ENCODE measurements at regions not wholly inside any gene's neighbourhood (a gene's known extent, or its start where the extent isn't known, plus 50 kb on each side); places are given as distances from the start of the nearest gene placed in this dataset.

DNA sequence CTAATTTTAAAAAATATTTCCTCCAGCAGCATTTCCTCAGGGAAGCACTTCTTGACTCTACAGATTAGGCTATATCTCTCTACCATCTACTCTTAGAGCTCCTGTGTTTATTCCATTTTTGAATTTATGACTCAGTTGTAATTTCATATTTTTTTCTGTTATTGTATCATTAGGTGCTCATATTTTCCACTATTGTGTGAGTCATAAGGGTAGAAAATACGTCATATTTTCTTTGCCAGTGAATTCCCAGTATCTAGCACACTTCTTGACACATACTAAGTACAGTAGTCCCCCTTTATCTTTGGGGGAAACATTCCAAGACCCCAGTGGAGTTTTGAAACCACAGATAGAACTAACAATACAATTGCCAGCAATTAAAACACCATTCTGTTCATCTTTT lies 431.2 kb downstream of the GASK1B start:
- Histone ChIP-seq H3K4me3 (replicated peaks; ENCODE audit: insufficient read depth, low read length) (no peak overlapping the region), H3K27ac (replicated peaks) (no peak overlapping the region), H3K27me3 (ENCODE audit: insufficient read depth, poor library complexity, severe bottlenecking) (no peaks in the 10 kb centered on the region)
- no peak for DNase-seq (ENCODE audit: low read depth in 1 of 2, low spot score in 1 of 2)
- TF ChIP-seq SPI1 (IDR thresholded peaks at IDR 0.05; ENCODE audit: borderline replicate concordance, low read depth) (no peak), GABPA (IDR thresholded peaks at IDR 0.05; ENCODE audit: low read depth) (no peak), POLR2AphosphoS5 (IDR thresholded peaks at IDR 0.05; ENCODE audit: low read depth) (no peak)
- TF ChIP-seq, protein P1, sequence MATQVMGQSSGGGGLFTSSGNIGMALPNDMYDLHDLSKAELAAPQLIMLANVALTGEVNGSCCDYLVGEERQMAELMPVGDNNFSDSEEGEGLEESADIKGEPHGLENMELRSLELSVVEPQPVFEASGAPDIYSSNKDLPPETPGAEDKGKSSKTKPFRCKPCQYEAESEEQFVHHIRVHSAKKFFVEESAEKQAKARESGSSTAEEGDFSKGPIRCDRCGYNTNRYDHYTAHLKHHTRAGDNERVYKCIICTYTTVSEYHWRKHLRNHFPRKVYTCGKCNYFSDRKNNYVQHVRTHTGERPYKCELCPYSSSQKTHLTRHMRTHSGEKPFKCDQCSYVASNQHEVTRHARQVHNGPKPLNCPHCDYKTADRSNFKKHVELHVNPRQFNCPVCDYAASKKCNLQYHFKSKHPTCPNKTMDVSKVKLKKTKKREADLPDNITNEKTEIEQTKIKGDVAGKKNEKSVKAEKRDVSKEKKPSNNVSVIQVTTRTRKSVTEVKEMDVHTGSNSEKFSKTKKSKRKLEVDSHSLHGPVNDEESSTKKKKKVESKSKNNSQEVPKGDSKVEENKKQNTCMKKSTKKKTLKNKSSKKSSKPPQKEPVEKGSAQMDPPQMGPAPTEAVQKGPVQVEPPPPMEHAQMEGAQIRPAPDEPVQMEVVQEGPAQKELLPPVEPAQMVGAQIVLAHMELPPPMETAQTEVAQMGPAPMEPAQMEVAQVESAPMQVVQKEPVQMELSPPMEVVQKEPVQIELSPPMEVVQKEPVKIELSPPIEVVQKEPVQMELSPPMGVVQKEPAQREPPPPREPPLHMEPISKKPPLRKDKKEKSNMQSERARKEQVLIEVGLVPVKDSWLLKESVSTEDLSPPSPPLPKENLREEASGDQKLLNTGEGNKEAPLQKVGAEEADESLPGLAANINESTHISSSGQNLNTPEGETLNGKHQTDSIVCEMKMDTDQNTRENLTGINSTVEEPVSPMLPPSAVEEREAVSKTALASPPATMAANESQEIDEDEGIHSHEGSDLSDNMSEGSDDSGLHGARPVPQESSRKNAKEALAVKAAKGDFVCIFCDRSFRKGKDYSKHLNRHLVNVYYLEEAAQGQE (IDR thresholded peaks at IDR 0.05; ENCODE audit: insufficient replicate concordance, low read depth), result no peak
- TF ChIP-seq, protein P2, sequence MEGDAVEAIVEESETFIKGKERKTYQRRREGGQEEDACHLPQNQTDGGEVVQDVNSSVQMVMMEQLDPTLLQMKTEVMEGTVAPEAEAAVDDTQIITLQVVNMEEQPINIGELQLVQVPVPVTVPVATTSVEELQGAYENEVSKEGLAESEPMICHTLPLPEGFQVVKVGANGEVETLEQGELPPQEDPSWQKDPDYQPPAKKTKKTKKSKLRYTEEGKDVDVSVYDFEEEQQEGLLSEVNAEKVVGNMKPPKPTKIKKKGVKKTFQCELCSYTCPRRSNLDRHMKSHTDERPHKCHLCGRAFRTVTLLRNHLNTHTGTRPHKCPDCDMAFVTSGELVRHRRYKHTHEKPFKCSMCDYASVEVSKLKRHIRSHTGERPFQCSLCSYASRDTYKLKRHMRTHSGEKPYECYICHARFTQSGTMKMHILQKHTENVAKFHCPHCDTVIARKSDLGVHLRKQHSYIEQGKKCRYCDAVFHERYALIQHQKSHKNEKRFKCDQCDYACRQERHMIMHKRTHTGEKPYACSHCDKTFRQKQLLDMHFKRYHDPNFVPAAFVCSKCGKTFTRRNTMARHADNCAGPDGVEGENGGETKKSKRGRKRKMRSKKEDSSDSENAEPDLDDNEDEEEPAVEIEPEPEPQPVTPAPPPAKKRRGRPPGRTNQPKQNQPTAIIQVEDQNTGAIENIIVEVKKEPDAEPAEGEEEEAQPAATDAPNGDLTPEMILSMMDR (IDR thresholded peaks at IDR 0.05; ENCODE audit: insufficient read depth, low read length), result no peak

DNA sequence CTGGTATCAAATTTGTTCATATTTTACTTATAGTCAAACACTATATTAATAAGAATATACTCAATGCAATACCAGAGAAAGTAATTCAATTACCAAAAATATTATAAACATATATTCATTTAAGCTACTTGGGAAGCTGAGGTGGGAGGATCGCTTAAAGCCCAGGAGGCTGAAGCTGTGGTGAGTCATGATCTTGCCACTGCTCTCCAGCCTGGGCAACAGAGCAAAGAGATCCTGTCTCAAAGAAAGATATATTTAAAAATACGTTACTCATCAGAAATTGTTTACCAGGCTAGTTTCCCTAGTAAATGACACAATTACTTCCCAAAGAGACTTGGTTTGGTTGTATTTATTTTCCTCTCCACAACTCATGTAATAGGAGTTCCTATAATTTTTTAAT lies 433.6 kb downstream of the GASK1B start:
- H3K27ac ChIP-seq (replicated peaks), result no peak overlapping the region
- H3K4me3 ChIP-seq (replicated peaks; ENCODE audit: insufficient read depth, low read length), result no peak overlapping the region
- no peaks in the 10 kb centered on the region for H3K27me3 ChIP-seq (ENCODE audit: insufficient read depth, poor library complexity, severe bottlenecking)
- DNase-seq (ENCODE audit: low read depth in 1 of 2, low spot score in 1 of 2), result no peak
- TF ChIP-seq SPI1 (IDR thresholded peaks at IDR 0.05; ENCODE audit: borderline replicate concordance, low read depth) (no peak), GABPA (IDR thresholded peaks at IDR 0.05; ENCODE audit: low read depth) (no peak), POLR2AphosphoS5 (IDR thresholded peaks at IDR 0.05; ENCODE audit: low read depth) (no peak)

DNA sequence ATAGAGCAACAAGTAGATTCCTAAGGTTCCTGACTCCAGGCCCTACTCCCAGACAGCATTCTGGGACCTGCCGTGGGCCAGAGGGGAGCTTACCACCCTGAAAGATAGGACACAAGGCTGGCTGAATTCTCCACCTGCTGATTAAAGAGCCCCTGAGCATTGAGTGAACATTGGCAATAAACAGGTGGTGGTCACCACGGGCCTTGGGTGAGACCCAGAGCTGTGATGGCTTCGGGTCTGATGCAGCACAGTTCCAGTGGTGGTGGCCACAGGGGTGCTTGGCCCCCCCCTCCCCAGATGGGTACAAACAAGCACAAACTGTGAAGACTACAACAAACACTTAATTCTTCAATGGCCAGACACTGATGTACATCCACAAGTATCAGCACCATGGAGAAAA lies 444.6 kb downstream of the GASK1B start:
- no peak for DNase-seq (ENCODE audit: low read depth in 1 of 2, low spot score in 1 of 2)
- TF ChIP-seq GABPA (IDR thresholded peaks at IDR 0.05; ENCODE audit: low read depth), result no peak
- no peak for TF ChIP-seq POLR2AphosphoS5 (IDR thresholded peaks at IDR 0.05; ENCODE audit: low read depth)
- TF ChIP-seq, protein P2 (IDR thresholded peaks at IDR 0.05; ENCODE audit: insufficient read depth, low read length), result no peak
- TF ChIP-seq SPI1 (IDR thresholded peaks at IDR 0.05; ENCODE audit: borderline replicate concordance, low read depth), result no peak
- TF ChIP-seq, protein P1 (IDR thresholded peaks at IDR 0.05; ENCODE audit: insufficient replicate concordance, low read depth), result no peak
- no peaks in the 10 kb centered on the region for H3K27me3 ChIP-seq (ENCODE audit: insufficient read depth, poor library complexity, severe bottlenecking)
- no peak overlapping the region for H3K27ac ChIP-seq (replicated peaks)
- no peak overlapping the region for H3K4me3 ChIP-seq (replicated peaks; ENCODE audit: insufficient read depth, low read length)

DNA sequence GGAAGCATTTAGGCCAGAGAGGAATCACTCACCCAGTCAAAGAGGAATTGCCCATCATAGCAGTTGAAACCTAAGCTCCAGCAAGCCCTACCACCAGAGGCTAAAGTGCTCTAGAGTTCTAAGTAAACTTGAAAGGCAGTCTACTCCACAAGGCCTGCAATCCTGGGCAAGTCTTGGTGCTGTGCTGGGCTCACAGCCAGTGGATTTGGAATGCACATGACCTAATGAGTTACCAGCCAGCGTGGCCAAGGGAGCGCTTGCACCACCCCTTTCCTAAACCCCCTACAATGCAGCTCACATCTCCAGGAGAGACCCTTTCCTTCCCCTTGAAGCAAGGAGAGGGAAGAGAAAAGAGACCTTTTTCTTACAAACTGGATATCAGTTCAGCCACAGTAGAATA lies 445.7 kb downstream of the GASK1B start:
- Histone ChIP-seq H3K27ac (replicated peaks) (no peak overlapping the region), H3K4me3 (replicated peaks; ENCODE audit: insufficient read depth, low read length) (no peak overlapping the region), H3K27me3 (ENCODE audit: insufficient read depth, poor library complexity, severe bottlenecking) (no peaks in the 10 kb centered on the region)
- DNase-seq (ENCODE audit: low read depth in 1 of 2, low spot score in 1 of 2), result no peak
- TF ChIP-seq SPI1 (IDR thresholded peaks at IDR 0.05; ENCODE audit: borderline replicate concordance, low read depth), result no peak
- TF ChIP-seq, protein P1 (IDR thresholded peaks at IDR 0.05; ENCODE audit: insufficient replicate concordance, low read depth), result no peak
- TF ChIP-seq, protein P2 (IDR thresholded peaks at IDR 0.05; ENCODE audit: insufficient read depth, low read length), result no peak
- TF ChIP-seq GABPA (IDR thresholded peaks at IDR 0.05; ENCODE audit: low read depth), result no peak
- no peak for TF ChIP-seq POLR2AphosphoS5 (IDR thresholded peaks at IDR 0.05; ENCODE audit: low read depth)

Measured in HL-60 (cell line).